ENCODE measurements at regions not wholly inside any gene's neighbourhood (a gene's known extent, or its start where the extent isn't known, plus 50 kb on each side); places are given as distances from the start of the nearest gene placed in this dataset.

DNA sequence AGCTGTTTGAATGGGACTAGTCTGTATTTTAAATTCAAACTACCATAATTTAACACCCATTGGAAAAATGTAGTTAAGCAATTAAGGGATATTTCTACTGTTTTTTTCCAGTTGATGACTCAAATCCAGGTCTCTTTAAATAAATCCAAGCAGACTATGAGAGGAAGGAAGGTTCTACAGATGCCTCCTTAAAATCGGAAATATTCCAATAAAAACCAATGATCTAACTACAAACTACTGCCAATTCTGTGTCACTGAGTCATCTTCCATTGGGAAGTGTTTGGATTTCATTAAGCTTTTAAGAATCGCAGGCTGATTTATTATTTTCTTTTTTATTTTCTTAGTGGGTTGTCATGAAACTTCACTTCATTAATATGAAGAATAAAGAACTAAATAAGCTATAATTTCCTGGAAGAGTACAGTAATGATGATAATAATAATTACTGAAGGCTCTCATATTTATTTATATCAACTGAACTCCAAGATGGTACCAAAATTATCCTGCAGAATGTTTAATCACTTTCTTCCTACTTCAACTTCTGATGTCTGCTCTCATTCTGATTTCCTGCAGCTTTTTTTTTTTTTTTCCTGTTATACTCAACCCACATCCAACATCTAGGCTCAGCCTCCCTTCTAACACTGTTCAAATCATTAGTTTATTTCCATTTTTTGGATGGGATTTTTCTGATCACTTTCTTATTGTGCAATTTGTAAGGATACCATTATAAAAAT is 166.3 kb upstream of the FN1 start:
- DNase-seq (ENCODE audit: low read depth, low spot score): peak; percentile 84

DNA sequence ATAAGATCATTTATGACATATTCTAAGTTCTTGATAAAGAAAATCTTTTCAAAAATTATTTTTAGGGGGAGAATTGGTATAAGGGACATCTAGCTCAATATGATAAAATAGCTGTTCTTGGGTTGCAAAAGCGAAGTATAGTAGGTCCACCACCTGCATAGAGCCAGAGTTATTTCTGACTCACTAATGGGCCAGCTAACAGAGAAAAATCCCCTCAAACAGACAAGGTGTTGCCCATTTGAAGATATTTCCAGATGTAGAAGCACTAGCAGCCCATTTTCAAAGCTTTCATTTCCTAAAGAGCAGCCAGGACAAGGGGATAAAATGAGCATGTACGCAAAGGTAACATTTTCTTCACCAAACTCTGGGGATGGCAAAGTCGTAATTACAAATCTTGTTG is 165.7 kb upstream of the FN1 start:
- DNase-seq (ENCODE audit: low read depth, low spot score): no peak

DNA sequence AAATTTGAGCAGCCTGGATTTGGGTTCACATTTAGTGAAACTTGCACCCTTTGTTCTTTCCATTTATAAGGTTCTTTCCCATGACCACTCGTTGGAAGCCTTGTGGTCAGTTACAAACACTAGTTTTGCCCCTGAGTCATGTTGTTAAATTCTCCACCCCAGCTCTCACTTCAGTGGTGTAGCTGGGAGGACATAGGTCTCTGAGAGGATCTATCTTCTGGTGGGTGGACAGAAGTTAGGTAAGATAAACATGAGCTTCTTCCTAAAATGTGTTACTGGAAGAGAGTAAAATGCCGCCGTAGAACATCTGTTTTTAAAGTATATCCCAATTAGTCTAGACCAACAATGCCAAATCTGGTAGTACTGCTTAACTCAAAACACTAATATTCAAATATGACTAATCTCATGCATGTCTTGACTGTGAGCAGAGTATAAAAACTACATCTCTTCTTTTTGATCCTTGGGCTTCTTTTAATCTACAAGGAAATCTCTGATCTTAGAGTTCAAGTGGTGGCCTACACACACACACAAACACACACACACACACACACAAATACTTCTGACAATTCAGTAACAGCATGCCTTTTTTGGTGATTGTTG is 162.6 kb upstream of the FN1 start:
- DNase-seq (ENCODE audit: low read depth, low spot score): no peak

DNA sequence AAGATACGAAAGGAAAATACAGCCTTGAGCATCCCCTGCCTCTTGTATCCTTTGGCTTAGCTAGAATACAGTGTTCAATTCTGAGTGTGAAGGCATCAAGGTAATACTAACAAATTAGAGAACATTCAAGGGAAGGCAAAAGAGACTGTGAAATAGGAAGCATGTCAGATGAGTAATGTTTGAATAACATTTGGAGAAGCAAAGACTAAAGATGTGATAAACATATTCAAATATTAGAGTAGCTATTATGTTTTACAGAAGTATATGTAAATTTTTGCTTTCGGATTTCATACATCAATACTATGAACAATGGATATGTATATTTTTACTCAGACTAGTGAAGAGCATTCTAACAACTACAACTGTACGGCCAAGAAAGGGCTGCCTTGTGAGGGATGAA is 161.7 kb upstream of the FN1 start:
- DNase-seq (ENCODE audit: low read depth, low spot score): no peak

DNA sequence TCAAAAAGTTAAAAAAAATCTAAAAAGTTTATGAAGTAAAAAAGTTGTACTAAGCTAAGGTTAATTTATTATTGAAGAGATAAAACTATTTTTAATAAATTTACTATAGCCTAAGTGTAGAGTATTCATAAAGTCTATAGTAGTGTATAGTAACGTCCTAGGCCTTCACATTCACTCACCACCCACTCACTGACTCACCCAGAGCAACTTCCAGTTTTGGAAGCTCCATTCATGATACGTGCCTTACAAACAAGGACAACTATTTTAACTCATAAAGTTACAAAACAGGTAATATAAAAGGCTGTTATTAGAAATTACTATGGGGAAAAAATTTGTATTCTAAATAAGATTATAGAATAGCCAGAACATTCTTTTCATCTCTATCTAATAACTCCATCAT is 158.9 kb upstream of the FN1 start:
- DNase-seq (ENCODE audit: low read depth, low spot score): no peak

DNA sequence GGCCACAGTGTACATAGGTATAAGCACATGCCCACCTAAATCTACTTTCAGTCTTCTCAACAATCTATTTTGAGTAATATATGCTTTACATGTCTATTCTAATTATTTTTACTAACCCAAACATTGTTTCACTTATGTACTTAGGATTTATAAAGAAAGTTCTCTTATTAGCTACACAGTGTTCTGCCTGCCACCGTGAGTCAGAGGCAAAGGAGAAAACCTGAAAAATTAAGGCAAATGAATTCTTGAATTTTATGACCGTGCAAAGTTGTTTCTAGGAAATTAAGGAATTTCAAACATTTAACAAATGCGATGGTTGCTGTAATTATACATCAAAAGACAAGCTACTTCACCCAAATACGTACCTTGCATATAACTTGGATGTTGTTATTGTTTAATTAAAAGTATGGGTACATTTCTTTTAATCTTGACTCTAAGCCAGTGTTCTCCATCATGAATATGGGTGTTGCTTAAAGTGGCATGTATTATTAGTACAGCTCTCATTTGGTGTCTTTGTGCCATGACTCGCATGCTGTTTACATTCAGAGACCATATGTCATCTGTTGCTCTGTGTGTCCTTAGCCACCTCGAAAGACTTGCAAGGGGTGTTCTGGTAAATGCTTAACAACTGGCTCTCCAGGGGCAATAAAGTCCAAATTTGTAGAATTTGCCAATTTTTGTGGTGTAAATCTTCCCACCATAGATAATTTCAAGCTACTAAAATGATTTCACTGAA is 154.3 kb upstream of the FN1 start:
- DNase-seq (ENCODE audit: low read depth, low spot score): no peak

DNA sequence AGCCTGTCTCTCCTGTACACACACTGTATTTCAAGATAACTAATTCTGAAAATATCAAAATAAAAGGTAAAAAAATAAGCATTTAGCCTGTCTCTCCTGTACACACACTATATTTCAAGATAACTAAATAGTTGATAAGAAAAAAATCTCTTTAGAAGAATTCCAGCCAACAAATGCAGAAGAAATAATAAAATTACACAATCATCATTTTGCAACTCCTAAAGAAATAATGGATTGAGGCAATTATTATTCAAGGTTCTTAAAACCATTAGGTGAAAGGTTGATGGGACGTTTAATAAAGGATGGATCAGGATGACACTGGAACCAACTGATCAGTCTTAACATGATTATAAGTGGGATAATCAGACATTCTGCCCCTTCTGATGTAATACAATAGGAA is 148.0 kb upstream of the FN1 start:
- no peak for DNase-seq (ENCODE audit: low read depth, low spot score)

DNA sequence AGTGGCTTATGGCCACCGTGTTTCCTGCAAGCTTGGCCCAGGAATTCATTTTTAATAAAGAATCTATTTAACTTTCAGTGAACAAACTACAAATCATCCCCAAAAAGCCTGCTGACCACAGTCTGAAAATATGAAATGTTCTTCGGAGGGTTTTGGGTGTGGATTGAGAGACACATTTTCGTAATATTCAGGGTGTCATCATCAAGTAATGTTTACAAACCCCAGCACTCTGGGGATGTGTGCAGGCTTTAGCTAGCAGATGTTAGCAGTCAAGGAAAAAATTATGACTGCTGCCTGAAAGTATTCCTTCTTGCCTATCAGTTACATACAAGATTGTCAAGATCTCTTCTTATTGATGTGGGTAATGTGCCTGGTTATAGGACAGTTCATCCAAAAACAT is 143.9 kb upstream of the FN1 start:
- no peak for DNase-seq (ENCODE audit: low read depth, low spot score)

DNA sequence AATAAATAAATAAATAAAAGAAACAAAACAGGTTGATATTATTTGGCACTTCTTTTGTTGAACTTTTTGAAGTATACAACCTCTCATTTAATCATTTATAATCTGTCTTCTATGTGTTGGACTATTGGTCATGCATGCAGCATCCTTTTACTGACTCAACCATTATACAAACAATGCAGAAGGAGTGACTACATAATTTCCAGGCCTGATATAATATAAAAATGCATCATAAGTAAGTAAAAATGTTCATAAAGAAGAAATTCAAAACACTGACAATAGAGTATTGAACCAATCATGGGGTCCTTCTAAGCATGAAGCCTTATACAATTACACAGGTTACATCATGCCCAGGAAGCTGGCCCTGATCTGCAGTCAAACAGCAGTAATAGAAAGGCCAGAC is 141.5 kb upstream of the FN1 start:
- no peak for DNase-seq (ENCODE audit: low read depth, low spot score)

DNA sequence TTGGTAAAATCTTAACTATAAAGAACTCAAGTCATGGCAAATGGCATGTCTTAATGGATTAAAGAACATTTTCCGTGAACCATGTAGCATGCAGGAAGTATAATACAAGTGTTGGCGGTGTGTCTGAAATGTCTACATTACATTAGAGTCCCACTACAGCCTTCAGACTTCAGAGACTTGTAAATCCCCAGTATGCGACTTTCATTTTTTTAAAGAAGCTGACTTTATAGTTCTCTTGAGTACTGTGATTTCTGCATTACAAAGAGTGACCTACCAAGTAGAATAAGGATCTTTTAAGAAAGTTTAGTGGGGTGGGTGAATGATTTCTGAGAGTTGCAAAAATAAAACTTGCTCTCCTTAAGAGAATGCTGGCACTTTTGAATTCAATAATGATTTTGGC is 140.7 kb upstream of the FN1 start:
- no peak for DNase-seq (ENCODE audit: low read depth, low spot score)

DNA sequence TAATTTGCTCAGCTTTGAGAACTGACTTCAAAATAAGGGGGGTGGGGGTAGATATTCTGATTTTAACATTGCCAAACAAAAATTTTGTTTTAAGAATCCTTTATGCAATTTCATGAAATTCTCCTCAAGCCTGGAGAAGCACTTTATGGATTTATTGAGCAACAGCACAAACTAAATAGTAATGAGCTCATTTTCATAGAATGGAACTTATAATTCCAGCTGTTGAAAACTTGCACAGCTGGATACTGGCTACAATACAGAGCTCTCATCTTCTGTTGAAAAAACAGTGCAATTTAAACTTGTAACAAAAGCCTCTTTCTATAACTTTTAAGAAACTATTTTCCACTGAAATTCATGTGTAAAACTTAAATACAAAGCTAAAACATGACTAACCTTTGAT is 137.6 kb upstream of the FN1 start:
- DNase-seq (ENCODE audit: low read depth, low spot score): no peak

DNA sequence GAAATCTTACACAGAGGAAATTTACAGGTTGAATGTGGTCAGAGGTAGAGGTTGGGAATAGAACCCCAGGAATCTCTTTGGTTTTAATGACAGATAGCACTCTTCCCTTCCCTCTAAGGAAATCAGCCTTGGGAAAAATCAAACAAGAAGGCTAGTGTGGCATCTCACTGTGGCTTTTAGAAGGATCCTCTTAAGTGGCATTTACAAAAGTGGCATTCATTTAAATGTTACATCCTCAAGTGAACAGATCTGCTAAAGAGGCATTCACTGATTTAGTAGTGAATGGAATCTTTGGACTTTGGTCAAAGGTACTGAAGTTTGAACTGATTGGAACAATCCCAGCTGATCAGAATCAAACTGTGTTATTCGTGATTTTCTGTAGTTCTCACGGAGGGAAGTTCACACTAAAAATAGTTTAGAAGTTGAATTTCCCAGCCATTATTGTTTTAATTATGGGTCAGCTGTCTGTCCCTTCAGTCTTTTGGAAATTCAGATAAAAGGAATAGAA is 136.5 kb upstream of the FN1 start:
- DNase-seq (ENCODE audit: low read depth, low spot score): no peak

DNA sequence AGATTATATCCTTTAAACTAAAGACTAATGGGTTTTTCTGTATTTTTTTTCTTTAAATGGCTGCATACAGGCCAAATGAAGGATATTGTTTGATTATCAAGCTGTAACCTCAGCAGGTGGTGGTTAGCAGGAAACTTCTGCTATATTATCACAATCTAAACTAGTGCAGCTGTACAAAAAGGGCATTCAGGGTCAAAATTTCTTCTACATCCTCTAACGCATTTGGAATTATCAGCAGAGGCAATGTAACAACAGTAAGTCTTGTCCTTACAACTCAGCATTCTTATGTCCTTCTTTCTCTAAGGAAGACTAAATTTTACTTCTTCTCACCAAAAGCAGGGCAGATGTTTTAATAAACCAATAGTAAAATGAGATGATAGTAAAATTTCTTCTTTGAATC is 135.8 kb upstream of the FN1 start:
- DNase-seq (ENCODE audit: low read depth, low spot score): peak; percentile 67

DNA sequence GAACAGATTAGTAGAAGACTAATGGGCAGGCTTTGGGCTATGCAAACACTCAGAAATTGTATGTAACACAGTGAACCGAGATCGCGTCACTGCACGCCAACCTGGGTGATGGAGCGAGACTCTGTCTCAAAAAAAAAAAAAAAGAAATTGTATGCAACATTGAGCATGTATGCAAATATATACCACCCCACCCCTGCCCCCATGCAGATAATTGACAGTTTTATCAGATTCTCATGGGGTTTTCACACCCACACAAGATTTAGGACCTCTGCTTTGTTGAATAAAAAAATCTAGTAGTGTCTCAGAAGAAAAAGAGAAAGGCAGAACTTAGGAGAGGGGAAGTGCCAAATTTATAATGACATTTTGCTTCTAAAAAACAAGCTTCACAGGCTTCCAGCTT is 131.6 kb upstream of the FN1 start:
- no peak for DNase-seq (ENCODE audit: low read depth, low spot score)

DNA sequence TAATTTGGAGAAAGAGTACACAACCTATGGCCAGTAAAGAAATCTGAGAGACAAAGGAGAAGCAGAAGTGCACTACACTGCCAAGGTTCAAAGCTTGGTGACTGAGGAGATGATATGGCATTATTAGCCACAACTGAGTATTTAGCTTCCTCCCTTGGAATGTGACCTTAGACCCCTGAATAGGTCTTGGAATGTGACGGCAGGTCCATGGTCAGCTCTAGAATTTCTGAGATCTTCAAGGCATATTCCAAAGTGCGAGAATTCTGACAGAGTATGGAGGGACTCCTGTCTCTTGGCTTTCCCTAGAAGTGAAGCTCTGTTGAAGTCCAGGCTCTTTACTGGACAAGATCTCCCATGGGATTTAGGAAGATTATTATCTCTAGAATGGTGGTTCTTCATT is 130.0 kb upstream of the FN1 start:
- DNase-seq (ENCODE audit: low read depth, low spot score): no peak

DNA sequence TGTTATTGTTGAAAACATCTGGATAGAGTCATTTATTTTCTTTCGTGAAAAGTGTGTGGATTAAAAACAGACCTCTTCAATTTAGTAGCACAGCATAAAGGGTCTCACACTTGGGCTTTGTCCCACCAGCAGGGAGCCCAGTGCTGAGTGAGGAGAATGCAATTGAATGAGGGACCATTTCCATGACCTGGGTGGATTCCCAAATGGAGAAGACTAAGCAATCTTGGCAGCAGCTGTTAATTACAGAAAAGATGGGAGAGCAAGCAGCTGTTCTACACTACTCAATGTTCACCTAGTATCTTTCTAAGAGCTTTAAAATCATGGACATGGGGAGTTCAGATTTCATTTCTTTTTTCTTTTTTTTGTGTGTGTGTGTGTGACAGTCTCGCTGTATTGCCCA is 121.8 kb upstream of the FN1 start:
- no peak for DNase-seq (ENCODE audit: low read depth, low spot score)

DNA sequence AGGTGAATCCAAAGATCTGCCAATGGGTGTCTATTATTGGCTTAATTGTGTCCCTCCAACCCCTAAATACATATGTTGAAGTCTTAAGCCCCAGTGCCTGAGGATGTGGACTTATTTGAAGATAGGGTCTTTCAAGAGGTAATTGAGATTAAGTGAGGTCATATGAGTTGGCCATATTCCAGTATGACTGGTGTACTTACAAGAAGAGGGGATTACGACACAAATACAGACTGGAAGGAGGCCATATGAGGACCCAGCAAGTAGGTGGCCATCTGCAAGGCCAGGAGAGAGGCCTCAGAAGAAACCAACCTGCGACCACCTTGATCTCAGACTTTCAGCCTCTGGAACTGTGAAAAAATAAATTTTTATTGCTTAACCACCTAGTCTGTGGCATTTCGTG is 121.1 kb upstream of the FN1 start:
- no peak for DNase-seq (ENCODE audit: low read depth, low spot score)

DNA sequence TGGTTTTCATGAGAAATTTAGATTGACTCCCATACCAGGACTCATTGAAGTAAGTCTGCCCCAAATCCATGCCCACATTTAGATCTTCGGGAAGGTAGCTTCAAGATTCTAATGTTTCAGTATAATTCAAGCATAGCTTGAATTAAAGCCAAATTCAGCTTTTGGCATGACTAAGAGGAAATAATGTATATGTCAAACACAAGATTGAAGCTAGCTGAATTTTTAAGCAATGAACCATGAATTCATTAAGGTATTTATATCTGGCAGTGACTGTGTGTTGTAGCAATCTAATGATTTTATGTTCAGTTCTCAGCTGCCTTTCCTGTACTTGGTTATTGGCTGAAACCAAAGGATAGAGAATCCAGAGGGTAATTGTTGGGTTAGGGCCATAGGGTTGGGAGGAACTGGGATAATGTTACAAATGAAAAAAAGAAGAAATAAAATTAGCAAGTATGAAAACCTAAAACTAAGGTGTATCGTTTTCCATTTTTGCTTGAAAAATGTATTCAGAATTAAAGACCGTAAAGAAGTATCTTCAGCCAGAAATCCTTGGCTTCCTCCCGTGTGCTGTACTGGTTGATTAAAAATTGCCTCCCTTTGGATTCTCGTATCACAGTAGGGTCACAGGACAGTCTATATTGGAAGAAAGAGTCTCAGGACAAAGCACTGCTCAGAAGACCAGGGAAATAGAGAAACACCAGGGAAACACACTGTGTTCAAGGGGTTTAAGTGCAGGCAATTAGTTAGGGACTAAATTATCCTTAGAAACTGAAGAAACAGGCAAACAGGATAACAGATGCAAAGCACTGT is 119.0 kb upstream of the FN1 start:
- DNase-seq (ENCODE audit: low read depth, low spot score): no peak

DNA sequence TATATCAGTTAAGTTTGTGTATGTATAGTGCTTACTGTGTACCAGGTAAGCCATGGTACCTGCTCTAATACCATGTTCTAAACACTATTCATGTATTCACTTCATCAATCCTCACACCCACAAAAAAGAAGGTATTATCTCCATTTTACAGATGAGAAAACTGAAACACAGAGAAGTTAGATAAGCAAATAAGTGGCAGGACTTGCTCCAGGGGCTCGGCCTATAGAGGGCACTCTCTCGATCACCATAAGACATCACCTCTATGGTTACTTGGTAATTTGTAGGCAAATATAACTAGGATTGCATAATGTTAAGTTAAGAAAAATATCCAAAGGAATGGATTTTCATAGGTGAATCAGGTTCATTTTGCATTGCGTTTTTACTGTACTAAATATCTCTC is 118.1 kb upstream of the FN1 start:
- no peak for DNase-seq (ENCODE audit: low read depth, low spot score)

DNA sequence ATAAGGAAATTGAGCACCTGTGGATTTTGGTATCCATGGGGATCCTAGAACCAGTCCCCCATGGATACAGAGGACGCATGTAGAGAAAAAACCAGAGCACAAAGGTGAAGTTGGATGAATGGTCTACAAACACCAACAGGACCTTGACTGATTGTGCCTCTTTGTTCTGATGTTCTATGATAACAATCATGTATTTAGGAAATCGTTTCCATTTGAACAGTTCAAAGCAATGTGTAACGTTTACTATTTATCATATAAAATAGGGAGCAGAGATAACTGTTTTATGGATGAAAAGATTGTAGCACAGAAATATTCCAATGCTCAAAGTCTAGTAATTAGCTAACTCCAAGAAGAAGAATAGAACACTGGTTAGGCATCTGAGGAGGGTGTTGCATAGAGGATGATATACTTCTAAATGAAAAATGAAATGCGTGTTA is 116.3 kb upstream of the FN1 start:
- DNase-seq (ENCODE audit: low read depth, low spot score): no peak

DNA sequence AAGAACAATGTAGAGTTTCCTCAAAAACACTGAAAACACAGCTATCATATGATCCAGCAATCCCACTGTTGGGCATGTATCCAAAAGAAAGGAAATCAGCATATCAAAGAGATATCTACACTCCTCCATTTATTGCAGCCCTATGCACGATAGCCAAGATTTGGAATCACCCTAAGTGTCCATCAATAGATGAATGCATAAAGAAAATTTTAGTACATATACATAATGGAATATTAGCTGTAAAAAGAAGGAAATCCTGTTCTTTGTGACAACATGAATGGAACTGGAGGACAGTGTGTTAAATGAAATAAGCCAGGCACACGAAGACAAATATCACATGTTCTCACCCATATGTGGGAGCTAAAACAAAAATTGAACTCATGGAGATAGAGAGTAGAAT is 114.5 kb upstream of the FN1 start:
- DNase-seq (ENCODE audit: low read depth, low spot score): no peak

DNA sequence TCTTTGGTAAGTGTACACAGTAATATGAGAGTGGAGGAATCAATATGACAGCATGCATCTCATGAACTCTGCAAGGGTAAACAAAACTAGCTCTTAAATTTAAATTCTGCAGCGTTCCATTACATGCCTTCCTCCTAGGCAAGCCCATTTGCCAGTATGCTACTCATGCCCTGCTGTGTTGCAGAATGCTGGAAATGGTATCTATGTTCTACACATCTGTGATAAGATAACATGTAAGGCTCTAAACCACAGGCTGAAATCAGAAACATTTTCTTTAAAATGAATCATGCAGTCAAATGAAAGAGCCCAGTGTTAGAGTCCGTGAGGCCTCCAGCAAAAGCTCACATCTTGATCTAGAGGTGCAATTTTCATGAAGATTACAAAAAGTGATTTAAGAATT is 112.8 kb upstream of the FN1 start:
- DNase-seq (ENCODE audit: low read depth, low spot score): no peak
